Activated CD8-positive, alpha-beta memory T cell treated with anti-CD3 and anti-CD28 coated beads, Interleukin-2, amount 50 U/mL, for 48 hours (primary cell): ENCODE measurements at regions not wholly inside any gene's neighbourhood (a gene's known extent, or its start where the extent isn't known, plus 50 kb on each side); places are given as distances from the start of the nearest gene placed in this dataset.

Source experiments
- DNase-seq: peaks from one replicate; pipeline ENCODE4 v3.0.0-alpha.2; 2020

GRCh38 chr6:147765541-147765940 is 257.1 kb downstream of the SAMD5 start:
- no peak for DNase-seq

GRCh38 chr6:147768969-147769368 is 260.5 kb downstream of the SAMD5 start:
- DNase-seq, result no peak

- no peak for DNase-seq
Observed at GRCh38 chr6:147769496-147770087, 261.1 kb downstream of the SAMD5 start.

- DNase-seq, result no peak
Observed at GRCh38 chr6:147770221-147770620, 261.7 kb downstream of the SAMD5 start.

GRCh38 chr6:147772724-147773123 is 264.2 kb downstream of the SAMD5 start:
- no peak for DNase-seq

GRCh38 chr6:147774856-147775255 is 266.4 kb downstream of the SAMD5 start:
- DNase-seq, result no peak

- no peak for DNase-seq
Observed at GRCh38 chr6:147776631-147777213, 268.2 kb downstream of the SAMD5 start.

- no peak for DNase-seq
Observed at GRCh38 chr6:147779624-147780023, 271.1 kb downstream of the SAMD5 start.

GRCh38 chr6:147782302-147782701 is 273.8 kb downstream of the SAMD5 start:
- no peak for DNase-seq

GRCh38 chr6:147784371-147784770 is 275.9 kb downstream of the SAMD5 start:
- no peak for DNase-seq

- DNase-seq, result no peak
Observed at GRCh38 chr6:147787417-147787816, 278.9 kb downstream of the SAMD5 start.

GRCh38 chr6:147789430-147789947 is 281.0 kb downstream of the SAMD5 start:
- no peak for DNase-seq

- DNase-seq, result no peak
Observed at GRCh38 chr6:147793871-147794643, 285.6 kb downstream of the SAMD5 start.

GRCh38 chr6:147802459-147802858 is 294.0 kb downstream of the SAMD5 start:
- DNase-seq, result no peak

GRCh38 chr6:147805155-147805554 is 296.7 kb downstream of the SAMD5 start:
- DNase-seq, result no peak

GRCh38 chr6:147806697-147807096 is 298.2 kb downstream of the SAMD5 start:
- no peak for DNase-seq

GRCh38 chr6:147808640-147809039 is 300.1 kb downstream of the SAMD5 start:
- no peak for DNase-seq

GRCh38 chr6:147811913-147812629 is 303.6 kb downstream of the SAMD5 start:
- DNase-seq, result no peak

GRCh38 chr6:147817042-147817689 is 308.7 kb downstream of the SAMD5 start:
- DNase-seq, result no peak

- DNase-seq, result no peak
Observed at GRCh38 chr6:147820520-147820919, 312.0 kb downstream of the SAMD5 start.

- DNase-seq, result no peak
Observed at GRCh38 chr6:147821295-147821897, 312.9 kb downstream of the SAMD5 start.

GRCh38 chr6:147823936-147824335 is 315.4 kb downstream of the SAMD5 start:
- DNase-seq, result no peak
